A549 (cell line): ENCODE measurements at regions not wholly inside any gene's neighbourhood (a gene's known extent, or its start where the extent isn't known, plus 50 kb on each side); places are given as distances from the start of the nearest gene placed in this dataset.

ENCODE experiments used
- EP300 ChIP-seq, 2 experiments: fragments of >200 bp; sonication (Bioruptor Twin); formaldehyde crosslinking; IDR thresholded peaks; 2 replicates in 1 of 2; 3 replicates in 1 of 2; pipeline ENCODE4 v1.6.1; 2016 to 2017
- KDM1A ChIP-seq: fragments of 200-600 bp; sonication (generic); IDR thresholded peaks from 2 replicates; pipeline ENCODE4 v1.6.1; 2016; ENCODE audit warnings: low read depth, mild to moderate bottlenecking
- TF ChIP-seq, protein P1 (sequence below): fragments of 250-450 bp; sonication (Bioruptor Pico); IDR thresholded peaks from 2 replicates; pipeline ENCODE4 v1.5.0; 2021; ENCODE audit warnings: mild to moderate bottlenecking, moderate library complexity, borderline replicate concordance

GRCh38 chr6:43968110-43968965 lies 158.9 kb downstream of the MRPL14 start:
- TF ChIP-seq EP300 (IDR thresholded peaks at IDR 0.05) (no peak), KDM1A (no peak)
- TF ChIP-seq, protein P1, sequence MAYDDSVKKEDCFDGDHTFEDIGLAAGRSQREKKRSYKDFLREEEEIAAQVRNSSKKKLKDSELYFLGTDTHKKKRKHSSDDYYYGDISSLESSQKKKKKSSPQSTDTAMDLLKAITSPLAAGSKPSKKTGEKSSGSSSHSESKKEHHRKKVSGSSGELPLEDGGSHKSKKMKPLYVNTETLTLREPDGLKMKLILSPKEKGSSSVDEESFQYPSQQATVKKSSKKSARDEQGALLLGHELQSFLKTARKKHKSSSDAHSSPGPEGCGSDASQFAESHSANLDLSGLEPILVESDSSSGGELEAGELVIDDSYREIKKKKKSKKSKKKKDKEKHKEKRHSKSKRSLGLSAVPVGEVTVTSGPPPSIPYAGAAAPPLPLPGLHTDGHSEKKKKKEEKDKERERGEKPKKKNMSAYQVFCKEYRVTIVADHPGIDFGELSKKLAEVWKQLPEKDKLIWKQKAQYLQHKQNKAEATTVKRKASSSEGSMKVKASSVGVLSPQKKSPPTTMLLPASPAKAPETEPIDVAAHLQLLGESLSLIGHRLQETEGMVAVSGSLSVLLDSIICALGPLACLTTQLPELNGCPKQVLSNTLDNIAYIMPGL (CRISPR knock-in tag): no peak
